Coronary artery (tissue), 2 donors: ENCODE measurements at regions not wholly inside any gene's neighbourhood (a gene's known extent, or its start where the extent isn't known, plus 50 kb on each side); places are given as distances from the start of the nearest gene placed in this dataset.

ENCODE experiments used
- DNase-seq: peaks from one replicate; pipeline ENCODE4 v3.0.0-alpha.2; 2017; ENCODE audit warnings: low spot score
- H3K27ac ChIP-seq, 2 donors: fragments of 200-600 bp; sonication (generic); one replicate each; pipeline ENCODE4 v1.5.1; 2016 to 2019
- H3K4me3 ChIP-seq: fragments of 200-600 bp; sonication (generic); 2 replicates; pipeline ENCODE4 v1.5.1; 2016; ENCODE audit warnings: mild to moderate bottlenecking, moderate library complexity
- TF ChIP-seq, protein P1 (sequence below): fragments of 200-600 bp; sonication (generic); IDR thresholded peaks from one replicate; pipeline ENCODE4 v1.5.1; 2019; ENCODE audit warnings: antibody characterized with exemption

DNA sequence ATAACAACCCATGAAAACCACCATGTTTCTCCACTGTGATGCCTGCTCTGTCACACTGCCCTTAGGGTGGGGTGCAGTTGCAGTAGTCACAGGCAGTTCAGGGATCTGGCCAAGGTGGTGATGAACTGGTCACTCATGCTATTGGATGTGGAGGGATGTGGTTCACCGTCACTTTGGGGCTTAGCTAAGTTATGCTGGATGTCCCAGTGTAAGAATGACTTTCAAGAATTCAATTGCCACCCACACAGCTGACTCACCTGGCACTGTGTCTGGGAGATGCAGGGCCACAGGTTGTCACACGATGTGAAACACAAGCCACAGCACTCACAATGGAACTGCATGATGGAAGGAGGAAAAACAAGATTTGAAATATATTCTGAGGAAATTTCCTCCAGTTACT lies 146.1 kb upstream of the CTNNB1 start:
- Histone ChIP-seq H3K4me3 (no peak overlapping the region), H3K27ac (no peak overlapping the region)
- TF ChIP-seq, protein P1, sequence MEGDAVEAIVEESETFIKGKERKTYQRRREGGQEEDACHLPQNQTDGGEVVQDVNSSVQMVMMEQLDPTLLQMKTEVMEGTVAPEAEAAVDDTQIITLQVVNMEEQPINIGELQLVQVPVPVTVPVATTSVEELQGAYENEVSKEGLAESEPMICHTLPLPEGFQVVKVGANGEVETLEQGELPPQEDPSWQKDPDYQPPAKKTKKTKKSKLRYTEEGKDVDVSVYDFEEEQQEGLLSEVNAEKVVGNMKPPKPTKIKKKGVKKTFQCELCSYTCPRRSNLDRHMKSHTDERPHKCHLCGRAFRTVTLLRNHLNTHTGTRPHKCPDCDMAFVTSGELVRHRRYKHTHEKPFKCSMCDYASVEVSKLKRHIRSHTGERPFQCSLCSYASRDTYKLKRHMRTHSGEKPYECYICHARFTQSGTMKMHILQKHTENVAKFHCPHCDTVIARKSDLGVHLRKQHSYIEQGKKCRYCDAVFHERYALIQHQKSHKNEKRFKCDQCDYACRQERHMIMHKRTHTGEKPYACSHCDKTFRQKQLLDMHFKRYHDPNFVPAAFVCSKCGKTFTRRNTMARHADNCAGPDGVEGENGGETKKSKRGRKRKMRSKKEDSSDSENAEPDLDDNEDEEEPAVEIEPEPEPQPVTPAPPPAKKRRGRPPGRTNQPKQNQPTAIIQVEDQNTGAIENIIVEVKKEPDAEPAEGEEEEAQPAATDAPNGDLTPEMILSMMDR = no peak
- DNase-seq = no peak

DNA sequence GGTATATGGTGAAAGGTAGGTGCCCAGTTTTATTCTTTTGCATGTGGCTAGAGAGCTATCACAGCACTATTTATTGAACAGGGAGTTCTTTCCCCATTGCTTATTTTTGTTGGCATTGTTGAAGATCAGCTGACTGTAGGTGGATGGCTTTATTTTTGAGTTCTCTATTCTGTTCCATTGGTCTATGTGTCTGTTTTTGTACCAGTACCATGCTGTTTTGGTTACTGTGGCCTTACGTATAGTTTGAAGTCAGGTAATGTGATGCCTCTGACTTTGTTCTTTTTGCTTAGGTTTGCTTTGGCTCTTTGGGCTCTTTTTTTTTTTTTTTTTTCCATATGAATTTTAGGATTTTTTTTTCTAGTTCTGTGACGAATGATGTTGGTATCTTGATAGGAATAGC lies 139.2 kb upstream of the CTNNB1 start:
- no peak overlapping the region for H3K27ac ChIP-seq
- TF ChIP-seq, protein P1 = no peak

DNA sequence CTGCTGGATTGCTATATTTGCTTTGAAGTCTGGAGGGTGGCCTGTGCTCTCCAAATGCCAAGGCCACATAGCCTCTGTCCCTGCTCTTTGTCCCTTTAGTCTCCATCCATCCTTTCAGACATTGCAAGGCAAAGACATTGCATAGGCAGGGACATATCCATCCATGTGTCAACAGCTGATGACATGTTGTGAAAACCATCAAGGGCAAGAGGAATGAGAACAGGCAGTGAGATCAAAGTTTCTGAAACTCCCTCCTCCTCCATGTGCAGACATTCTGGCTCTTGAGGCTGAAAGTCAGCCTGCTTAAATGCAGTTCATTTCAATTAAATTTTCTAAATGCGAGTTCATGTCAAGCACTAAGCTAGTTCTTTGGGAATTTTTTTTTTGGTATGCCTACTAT lies 135.2 kb upstream of the CTNNB1 start:
- TF ChIP-seq, protein P1 = no peak
- Histone ChIP-seq H3K27ac (no peak overlapping the region), H3K4me3 (no peak overlapping the region)
- DNase-seq = no peak

More for the DNA sequence above, 139.2 kb upstream of the CTNNB1 start:
- no peak for DNase-seq
- H3K4me3 ChIP-seq = no peak overlapping the region

DNA sequence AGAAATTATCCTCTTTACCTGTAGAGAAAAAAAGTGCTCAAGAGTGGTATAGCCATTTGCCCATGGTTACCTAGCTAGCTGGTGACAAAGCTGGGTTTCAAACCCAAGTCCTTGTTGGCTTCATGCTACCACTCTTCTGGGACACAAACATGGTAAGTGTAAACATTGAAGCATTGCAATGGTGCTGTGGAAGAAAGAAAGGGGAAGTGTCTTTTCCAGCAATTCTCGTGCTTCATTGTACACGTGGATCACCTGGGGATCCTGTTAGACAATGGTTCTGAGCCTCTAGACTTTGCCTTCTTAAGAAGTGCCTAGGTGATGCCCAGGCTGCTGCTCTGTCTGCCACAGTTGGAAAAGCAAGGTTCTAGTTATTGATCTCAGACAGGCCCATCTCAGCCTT lies 134.8 kb upstream of the CTNNB1 start:
- TF ChIP-seq, protein P1 = no peak
- H3K27ac ChIP-seq = no peak overlapping the region
- DNase-seq = no peak
- no peak overlapping the region for H3K4me3 ChIP-seq

DNA sequence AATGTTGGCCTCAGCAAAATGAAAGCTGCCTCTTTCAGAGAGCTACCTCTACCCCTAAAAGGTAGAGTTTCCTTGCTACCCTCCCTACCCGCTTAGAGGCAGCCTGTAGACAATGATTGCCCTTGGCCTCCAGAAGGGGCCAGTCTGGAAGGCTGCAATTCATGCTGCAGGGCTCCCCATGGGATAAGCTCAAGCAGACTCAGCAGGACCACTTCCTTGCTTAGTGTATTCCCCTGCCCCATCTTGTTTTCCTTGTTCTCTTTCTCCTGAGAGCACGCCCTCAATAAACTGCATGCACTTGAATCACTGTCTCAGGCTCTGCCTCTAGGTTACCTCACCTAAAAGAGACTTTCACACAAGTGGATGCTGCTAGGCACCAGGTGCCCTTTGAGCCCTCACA lies 134.0 kb upstream of the CTNNB1 start:
- Histone ChIP-seq H3K27ac (no peak overlapping the region), H3K4me3 (no peak overlapping the region)
- TF ChIP-seq, protein P1 = no peak
- DNase-seq = no peak

DNA sequence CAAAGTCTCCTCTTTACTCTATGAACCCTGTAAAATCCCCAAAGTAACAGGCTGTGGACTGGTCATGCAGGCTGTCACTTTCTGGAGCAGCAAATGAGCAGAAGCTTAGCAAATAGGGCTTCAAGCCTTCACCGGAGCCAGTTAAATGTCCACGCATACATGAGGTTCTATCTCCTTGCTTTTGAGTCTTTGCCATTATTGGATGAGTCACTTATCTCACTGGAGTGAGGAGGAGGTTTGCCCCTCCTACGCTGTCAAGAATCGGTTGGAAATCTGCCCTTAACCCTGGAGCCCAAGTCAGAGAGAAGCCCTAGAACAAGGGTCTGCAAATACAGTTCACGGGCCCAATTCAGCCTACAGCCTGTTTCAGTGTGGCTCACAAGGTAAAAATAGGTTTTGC lies 126.1 kb upstream of the CTNNB1 start:
- H3K4me3 ChIP-seq = no peak overlapping the region
- TF ChIP-seq, protein P1 = no peak
- no peak for DNase-seq
- H3K27ac ChIP-seq = no peak overlapping the region

DNA sequence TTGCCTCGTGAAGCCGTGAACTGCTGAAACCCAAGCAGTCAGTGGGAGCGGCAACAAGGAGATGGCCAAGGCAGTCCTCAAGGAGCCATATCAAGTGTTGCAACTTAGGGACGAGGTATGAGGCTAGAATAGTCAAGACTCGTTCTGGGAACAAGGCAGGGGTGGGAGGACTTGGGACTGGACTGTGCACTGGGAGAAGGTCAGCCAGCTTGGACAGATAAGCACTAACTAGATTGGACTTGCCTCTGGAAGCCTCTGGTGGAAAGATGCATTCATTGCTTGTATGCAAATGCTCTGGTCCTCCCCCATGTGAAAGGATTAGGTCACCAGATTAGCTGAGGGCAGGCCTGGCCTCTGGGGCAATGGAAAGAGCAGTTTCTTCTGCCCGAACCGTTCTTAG lies 123.3 kb upstream of the CTNNB1 start:
- TF ChIP-seq, protein P1 = no peak
- H3K27ac ChIP-seq = no peak overlapping the region
- no peak for DNase-seq
- no peak overlapping the region for H3K4me3 ChIP-seq
